Fibroblast of peridontal ligament (primary cell): ENCODE measurements at regions not wholly inside any gene's neighbourhood (a gene's known extent, or its start where the extent isn't known, plus 50 kb on each side); places are given as distances from the start of the nearest gene placed in this dataset.
"Not testable (repeated sequence)": the region's sequence is repeated elsewhere in the genome, so short reads cannot be mapped to it uniquely, and the experiment has no call there.

Experiments
- DNase-seq: peaks from one replicate; pipeline ENCODE4 v3.0.0-alpha.2; 2010; ENCODE audit errors: extremely low read depth

GRCh38 chr12:9449657-9450126 is 158.0 kb downstream of the KLRB1 start:
- DNase-seq: peak; percentile 45

- peak; percentile 31 for DNase-seq
Measured at GRCh38 chr12:9449181-9449580, 158.5 kb downstream of the KLRB1 start.

DNA sequence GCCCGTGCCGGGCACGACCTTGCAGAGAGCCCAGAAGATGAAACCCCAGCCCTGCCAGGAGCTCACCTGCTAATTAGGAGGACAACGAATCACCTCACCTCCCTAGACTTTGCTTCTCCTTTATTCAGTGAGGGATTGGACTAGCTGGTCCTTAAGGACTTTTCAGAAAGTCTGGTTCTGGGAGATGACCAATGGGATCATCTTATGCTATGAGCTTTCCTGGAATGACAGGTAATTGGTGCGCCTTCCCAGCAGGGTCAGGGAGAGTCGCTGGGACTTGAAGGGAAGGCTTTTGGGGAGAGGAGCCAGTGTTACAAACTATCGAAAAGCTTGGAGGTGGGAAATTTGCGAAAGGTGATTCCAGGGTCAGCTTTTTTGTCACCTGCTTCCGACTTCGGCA is 159.1 kb downstream of the KLRB1 start:
- DNase-seq: not testable (repeated sequence)

DNA sequence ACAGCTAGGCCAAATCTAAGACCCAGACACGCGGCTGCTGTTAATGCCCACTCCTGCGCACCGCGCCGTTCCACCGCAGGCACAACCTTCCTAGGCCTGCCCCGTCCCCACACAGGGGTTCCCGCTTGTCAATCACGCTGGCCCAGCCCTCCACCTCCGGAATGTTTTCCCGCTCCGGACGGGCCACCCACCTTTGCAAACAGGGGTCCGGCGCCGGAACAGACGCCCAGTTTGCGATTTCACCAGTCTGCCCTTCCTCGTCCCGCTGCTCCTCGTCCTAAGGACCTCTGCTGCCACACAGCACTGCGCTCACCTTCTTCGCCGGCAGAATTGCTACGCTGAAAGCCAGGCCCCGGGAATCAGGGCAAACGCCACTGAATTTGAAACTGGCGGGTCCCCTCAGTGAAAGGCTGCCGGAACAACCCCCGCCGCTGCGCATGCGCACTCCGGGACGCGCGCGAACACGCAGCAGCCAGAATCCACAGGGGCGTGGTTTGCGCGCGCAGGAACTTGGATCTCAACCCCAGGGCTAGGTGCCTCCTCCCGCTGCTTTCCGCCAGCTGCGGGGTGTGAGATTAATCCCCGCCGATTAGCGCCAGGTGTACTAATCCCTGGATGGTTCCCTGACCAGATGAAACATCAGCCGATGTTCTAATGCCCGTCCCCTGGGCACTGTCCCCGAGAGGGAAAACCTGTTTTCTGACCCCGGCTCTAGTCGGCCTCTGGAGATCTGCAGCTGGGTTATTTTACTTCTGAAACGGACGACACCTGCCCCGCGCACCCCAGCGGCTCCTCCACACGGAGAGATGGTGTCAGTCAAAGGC is 159.7 kb downstream of the KLRB1 start:
- DNase-seq: peak; percentile 75

GRCh38 chr12:9446883-9447761 is 160.6 kb downstream of the KLRB1 start:
- DNase-seq: not testable (repeated sequence)

DNA sequence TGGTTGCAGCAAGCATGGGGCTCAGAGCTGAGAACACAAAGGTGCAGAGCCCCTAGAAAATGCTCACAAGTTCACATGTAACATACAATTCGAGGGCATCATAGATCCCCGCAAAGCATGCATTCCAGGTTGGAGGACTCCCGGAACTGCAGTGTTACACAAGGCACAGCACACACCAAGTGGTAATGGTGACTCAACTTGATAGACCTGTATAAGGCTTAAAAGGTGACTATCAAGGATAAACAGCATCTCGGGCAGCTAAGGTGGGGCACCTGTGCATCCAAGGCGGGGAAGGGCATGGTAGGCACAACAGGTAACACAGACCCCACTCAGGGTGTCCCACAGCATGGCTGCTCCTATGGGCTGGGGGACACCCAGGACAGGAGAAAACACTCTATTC is 167.3 kb downstream of the KLRB1 start:
- DNase-seq: not testable (repeated sequence)

DNA sequence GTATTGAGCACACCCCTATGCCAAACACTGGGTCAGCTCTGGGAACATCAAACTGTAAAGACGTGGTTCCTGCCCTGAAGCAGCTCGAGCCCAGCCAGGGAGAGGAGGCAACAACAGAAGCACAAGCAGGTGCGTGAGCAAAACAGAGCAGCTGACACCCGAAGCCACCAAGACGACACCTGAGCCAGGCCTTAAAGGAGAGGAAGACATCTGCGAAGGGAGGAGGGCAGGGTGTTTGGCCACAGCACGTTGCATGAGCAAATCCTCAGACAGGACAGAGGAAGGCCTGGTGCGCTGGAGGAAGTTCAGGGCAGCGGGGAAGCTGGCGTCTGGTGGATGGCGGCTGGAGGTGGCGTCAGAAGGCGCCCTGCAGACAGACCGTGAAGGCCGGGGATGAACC is 172.0 kb downstream of the KLRB1 start:
- not testable (repeated sequence) for DNase-seq

DNA sequence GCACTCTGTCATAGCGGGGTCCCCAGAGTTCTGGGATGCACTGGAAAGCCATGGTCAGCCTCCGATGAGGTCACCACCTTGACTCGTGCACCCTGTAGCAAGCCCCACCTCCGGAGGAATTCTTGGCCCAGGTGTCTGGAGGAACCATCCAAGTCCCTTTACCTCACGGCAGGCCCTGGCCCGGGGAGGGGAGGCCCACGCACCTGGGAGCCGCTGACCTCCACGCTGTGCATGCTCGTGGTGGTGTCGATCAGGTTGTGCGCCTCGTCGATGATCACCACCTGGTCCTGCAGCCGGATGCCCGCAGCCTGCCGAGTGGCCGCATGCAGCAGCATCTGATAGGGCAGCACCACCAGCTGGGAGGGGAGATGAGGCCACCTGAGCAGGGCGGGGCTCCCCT is 177.3 kb downstream of the KLRB1 start:
- not testable (repeated sequence) for DNase-seq

DNA sequence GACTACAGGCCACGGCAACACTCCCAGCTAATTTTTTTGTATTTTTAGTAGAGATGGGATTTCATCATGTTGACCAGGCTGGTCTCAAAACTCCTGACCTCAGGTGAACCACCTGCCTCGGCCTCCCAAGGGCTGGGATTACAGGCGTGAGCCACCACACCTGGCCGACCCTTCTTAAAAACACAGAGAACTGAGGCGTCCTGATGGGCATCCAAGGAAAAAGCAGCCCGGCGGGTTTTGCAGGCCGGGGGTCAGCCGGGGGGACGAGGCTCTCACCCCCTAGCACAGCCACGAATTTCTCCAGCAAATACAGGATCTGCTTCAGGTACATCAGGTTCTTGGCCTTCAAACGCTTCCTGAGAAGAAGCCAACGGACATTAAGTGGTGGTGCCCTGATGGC is 178.9 kb downstream of the KLRB1 start:
- not testable (repeated sequence) for DNase-seq

- DNase-seq: not testable (repeated sequence)
Measured at GRCh38 chr12:9425429-9425828, 182.3 kb downstream of the KLRB1 start.

DNA sequence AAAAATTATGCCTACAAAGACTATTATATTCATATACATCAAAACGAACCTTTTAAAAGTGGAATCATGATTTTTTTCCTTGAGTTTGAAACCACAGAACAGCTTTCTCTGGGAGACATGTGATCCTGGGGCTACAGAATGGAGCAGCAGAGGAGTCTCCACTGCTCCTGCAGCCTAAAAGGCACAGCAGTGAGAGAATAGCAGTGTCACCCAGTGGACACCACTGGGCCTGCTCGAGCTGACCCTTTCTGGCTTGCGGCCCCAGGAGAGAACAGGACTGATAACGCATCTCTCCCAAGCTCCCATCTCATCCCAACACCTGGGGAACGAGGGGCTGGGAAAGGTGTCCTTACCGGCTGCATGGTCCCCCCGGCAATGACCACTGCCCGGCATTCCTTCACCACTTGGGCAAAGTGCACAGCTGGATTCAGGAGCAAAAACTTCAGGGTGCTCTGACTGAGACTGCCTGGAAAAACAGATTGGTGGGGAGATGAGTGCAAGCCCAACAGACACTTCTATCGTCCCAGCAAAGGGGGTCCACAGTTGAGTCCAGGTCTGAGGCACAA is 183.5 kb downstream of the KLRB1 start:
- not testable (repeated sequence) for DNase-seq

- not testable (repeated sequence) for DNase-seq
Measured at GRCh38 chr12:9422689-9423088, 185.0 kb downstream of the KLRB1 start.

GRCh38 chr12:9421520-9422086 is 186.1 kb downstream of the KLRB1 start:
- not testable (repeated sequence) for DNase-seq

- not testable (repeated sequence) for DNase-seq
Measured at GRCh38 chr12:9420817-9421519, 186.7 kb downstream of the KLRB1 start.

- not testable (repeated sequence) for DNase-seq
Measured at GRCh38 chr12:9418669-9419041, 189.1 kb downstream of the KLRB1 start.

- DNase-seq: not testable (repeated sequence)
Measured at GRCh38 chr12:9417947-9418668, 189.6 kb downstream of the KLRB1 start.

GRCh38 chr12:9417341-9417740 is 190.4 kb downstream of the KLRB1 start:
- not testable (repeated sequence) for DNase-seq

DNA sequence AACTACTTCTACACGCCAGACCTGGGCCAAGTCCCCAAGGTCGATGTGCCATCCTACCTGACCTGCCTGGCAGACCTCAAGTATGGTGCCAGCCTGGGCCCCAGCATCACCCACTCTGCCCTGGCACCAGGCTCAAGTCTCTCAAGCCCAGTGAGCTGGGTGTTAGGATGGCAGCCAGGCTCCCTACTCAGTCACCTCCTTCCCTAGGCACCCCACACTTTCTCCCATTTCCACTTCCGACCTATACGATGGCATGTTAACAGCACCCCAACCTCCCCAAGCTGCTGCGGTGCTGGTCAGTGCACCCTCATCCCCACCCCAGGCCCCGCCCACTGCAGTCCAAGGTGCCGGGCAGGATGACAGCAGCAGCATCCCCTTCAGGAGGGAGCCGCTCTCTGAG is 191.4 kb downstream of the KLRB1 start:
- DNase-seq: not testable (repeated sequence)

DNA sequence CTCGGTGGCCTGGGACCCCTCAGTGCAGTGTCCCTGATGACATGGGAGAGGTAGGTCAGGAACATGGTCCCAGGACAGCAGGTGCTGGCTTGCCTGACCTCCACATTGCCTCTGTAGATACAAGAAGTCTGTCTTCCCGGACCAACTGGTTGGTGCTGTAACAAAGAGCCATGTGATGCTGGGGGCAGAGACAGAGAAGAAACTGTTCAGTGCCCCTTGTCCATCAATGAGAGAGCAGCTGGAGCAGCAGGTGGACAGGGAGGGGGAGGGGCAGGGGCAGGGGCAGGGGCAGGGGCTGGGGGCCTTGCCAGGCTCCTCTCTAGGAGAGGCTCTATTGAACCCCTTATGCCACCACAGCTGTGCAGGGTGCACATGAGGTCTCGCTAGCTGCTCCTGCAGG is 191.8 kb downstream of the KLRB1 start:
- not testable (repeated sequence) for DNase-seq

- DNase-seq: not testable (repeated sequence)
Measured at GRCh38 chr12:9413862-9414261, 193.9 kb downstream of the KLRB1 start.
